Cardiac fibroblast (primary cell): ENCODE measurements at regions not wholly inside any gene's neighbourhood (a gene's known extent, or its start where the extent isn't known, plus 50 kb on each side); places are given as distances from the start of the nearest gene placed in this dataset.

Source experiments
- DNase-seq, 2 donors: peaks; one replicate each; pipeline versions ENCODE4 v3.0.0 to v3.0.0-alpha.2; 2010; ENCODE audit warnings: low read depth in 2 of 2
- H3K4me3 ChIP-seq, 2 donors: replicated peaks in 1 of 2; 1 replicate in 1 of 2; 2 replicates in 1 of 2; pipeline ENCODE4 v1.5.1; 2011; ENCODE audit warnings: low read depth in 2 of 2, low read length in 2 of 2, mild to moderate bottlenecking in 2 of 2, moderate library complexity in 1 of 2
- CTCF ChIP-seq: IDR thresholded peaks from one replicate; pipeline ENCODE4 v1.5.1; 2011; ENCODE audit warnings: low read depth, mild to moderate bottlenecking, low read length, inconsistent platforms

- no peak overlapping the region for H3K4me3 ChIP-seq
Observed at GRCh38 chr22:47563406-47564157, 801.1 kb downstream of the TBC1D22A start.

GRCh38 chr22:47561766-47562165 is 799.3 kb downstream of the TBC1D22A start:
- DNase-seq: no peak
- H3K4me3 ChIP-seq: no peak overlapping the region
- TF ChIP-seq CTCF: no peak

More at GRCh38 chr22:47563406-47564157, 801.1 kb downstream of the TBC1D22A start:
- TF ChIP-seq CTCF: no peak
- DNase-seq: no peak

GRCh38 chr22:47561115-47561675 is 798.7 kb downstream of the TBC1D22A start:
- H3K4me3 ChIP-seq: no peak overlapping the region
- DNase-seq: no peak
- TF ChIP-seq CTCF: no peak

- DNase-seq: no peak
- H3K4me3 ChIP-seq: no peak overlapping the region
- TF ChIP-seq CTCF: no peak
Observed at GRCh38 chr22:47558828-47559700, 796.6 kb downstream of the TBC1D22A start.

- no peak for TF ChIP-seq CTCF
- DNase-seq: no peak
- H3K4me3 ChIP-seq: no peak overlapping the region
Observed at GRCh38 chr22:47556473-47556872, 794.0 kb downstream of the TBC1D22A start.

GRCh38 chr22:47553436-47553835 is 791.0 kb downstream of the TBC1D22A start:
- H3K4me3 ChIP-seq: no peak overlapping the region
- DNase-seq: no peak
- no peak for TF ChIP-seq CTCF
